Endothelial cell of umbilical vein (primary cell): ENCODE measurements at regions not wholly inside any gene's neighbourhood (a gene's known extent, or its start where the extent isn't known, plus 50 kb on each side); places are given as distances from the start of the nearest gene placed in this dataset.

ENCODE experiments used
- EZH2 ChIP-seq: IDR thresholded peaks from 2 replicates; pipeline ENCODE4 v1.6.1; 2012; ENCODE audit warnings: borderline replicate concordance, low read depth, mild to moderate bottlenecking, moderate library complexity, low read length, inconsistent platforms; ENCODE audit not compliant: severe bottlenecking
- FOS ChIP-seq: IDR thresholded peaks from 2 replicates; pipeline ENCODE4 v1.6.1; 2011; ENCODE audit warnings: mild to moderate bottlenecking, low read length, moderate library complexity, borderline replicate concordance; ENCODE audit not compliant: insufficient read depth
- POLR2A ChIP-seq: IDR thresholded peaks from 2 replicates; pipeline ENCODE4 v1.6.1; 2012; ENCODE audit warnings: low read depth, mild to moderate bottlenecking, control low read depth, low read length
- POLR2AphosphoS5 ChIP-seq: IDR thresholded peaks from 2 replicates; pipeline ENCODE4 v1.6.1; 2012; ENCODE audit warnings: low read depth, mild to moderate bottlenecking, control low read depth, low read length, moderate library complexity; ENCODE audit not compliant: insufficient read depth
- TF ChIP-seq, protein P1 (sequence below), 2 donors: IDR thresholded peaks; 1 replicate in 1 of 2; 2 replicates in 1 of 2; pipeline ENCODE4 v1.5.1; 2011; ENCODE audit warnings: low read length in 2 of 2, mild to moderate bottlenecking in 2 of 2, moderate library complexity in 2 of 2, control low read depth in 1 of 2, inconsistent platforms in 1 of 2, low read depth in 1 of 2; ENCODE audit not compliant: insufficient read depth in 1 of 2; ENCODE audit errors: extremely low read depth in 1 of 2
- TF ChIP-seq, protein P2 (sequence below): IDR thresholded peaks from 2 replicates; pipeline ENCODE4 v1.6.1; 2011; ENCODE audit not compliant: insufficient read depth, insufficient read length

DNA sequence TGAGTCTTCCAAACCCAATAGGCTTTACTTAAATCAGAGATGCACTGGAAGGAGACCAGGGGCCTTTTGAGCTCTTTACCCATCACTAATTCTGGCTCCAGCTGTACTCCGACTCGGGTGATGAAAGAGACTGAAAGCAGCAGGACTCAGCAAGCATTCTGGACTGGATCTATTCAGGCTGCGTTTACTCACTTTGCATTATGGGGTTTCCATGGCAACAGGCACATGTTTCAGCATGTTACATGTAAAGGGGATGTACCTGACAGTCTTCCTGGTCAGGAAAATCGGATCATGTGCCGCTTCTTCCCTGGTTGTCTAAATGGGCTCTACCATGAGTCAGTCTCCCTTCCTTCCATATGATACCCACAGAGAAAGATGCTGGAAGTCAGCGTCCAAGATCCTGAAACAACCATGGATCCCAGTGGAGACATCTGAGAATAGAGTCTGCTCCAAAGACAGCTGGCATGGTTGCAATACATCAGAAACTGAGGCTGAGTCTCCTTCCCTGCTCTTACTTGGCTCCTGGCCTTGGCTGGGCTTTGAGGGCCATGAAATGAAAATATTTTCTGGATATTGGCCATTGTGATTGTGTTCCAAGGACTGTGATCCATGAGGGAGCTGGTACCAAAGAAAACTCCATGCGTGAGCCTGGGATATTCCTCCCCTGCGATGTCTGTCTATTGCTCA is 102.5 kb upstream of the TNC start:
- TF ChIP-seq, protein P1, sequence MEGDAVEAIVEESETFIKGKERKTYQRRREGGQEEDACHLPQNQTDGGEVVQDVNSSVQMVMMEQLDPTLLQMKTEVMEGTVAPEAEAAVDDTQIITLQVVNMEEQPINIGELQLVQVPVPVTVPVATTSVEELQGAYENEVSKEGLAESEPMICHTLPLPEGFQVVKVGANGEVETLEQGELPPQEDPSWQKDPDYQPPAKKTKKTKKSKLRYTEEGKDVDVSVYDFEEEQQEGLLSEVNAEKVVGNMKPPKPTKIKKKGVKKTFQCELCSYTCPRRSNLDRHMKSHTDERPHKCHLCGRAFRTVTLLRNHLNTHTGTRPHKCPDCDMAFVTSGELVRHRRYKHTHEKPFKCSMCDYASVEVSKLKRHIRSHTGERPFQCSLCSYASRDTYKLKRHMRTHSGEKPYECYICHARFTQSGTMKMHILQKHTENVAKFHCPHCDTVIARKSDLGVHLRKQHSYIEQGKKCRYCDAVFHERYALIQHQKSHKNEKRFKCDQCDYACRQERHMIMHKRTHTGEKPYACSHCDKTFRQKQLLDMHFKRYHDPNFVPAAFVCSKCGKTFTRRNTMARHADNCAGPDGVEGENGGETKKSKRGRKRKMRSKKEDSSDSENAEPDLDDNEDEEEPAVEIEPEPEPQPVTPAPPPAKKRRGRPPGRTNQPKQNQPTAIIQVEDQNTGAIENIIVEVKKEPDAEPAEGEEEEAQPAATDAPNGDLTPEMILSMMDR (IDR thresholded peaks at IDR 0.05; ENCODE audit: extremely low read depth in 1 of 2, insufficient read depth in 1 of 2, low read depth in 1 of 2, low read length in 2 of 2): no peak
- no peak for TF ChIP-seq FOS
- TF ChIP-seq, protein P2, sequence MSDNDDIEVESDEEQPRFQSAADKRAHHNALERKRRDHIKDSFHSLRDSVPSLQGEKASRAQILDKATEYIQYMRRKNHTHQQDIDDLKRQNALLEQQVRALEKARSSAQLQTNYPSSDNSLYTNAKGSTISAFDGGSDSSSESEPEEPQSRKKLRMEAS: no peak
- no peak for TF ChIP-seq POLR2A
- TF ChIP-seq POLR2AphosphoS5: no peak
- TF ChIP-seq EZH2: no peak
